A673 (cell line): ENCODE measurements at regions not wholly inside any gene's neighbourhood (a gene's known extent, or its start where the extent isn't known, plus 50 kb on each side); places are given as distances from the start of the nearest gene placed in this dataset.

ENCODE experiments used
- EZH2 ChIP-seq: fragments of 200-600 bp; sonication (generic); IDR thresholded peaks from 2 replicates; pipeline ENCODE4 v1.6.1; 2017; ENCODE audit warnings: borderline replicate concordance, low read depth, mild to moderate bottlenecking, mixed read lengths, antibody characterized with exemption, low read length; ENCODE audit not compliant: poor library complexity, severe bottlenecking
- TF ChIP-seq, protein P1 (sequence below): fragments of 300-800, 200-600 bp; sonication (generic); conservative IDR thresholded peaks from 2 replicates; pipeline ENCODE4 v1.5.1; 2017; ENCODE audit warnings: low read depth, mild to moderate bottlenecking, antibody characterized with exemption, low read length, moderate library complexity, mixed read lengths

- TF ChIP-seq, protein P1, sequence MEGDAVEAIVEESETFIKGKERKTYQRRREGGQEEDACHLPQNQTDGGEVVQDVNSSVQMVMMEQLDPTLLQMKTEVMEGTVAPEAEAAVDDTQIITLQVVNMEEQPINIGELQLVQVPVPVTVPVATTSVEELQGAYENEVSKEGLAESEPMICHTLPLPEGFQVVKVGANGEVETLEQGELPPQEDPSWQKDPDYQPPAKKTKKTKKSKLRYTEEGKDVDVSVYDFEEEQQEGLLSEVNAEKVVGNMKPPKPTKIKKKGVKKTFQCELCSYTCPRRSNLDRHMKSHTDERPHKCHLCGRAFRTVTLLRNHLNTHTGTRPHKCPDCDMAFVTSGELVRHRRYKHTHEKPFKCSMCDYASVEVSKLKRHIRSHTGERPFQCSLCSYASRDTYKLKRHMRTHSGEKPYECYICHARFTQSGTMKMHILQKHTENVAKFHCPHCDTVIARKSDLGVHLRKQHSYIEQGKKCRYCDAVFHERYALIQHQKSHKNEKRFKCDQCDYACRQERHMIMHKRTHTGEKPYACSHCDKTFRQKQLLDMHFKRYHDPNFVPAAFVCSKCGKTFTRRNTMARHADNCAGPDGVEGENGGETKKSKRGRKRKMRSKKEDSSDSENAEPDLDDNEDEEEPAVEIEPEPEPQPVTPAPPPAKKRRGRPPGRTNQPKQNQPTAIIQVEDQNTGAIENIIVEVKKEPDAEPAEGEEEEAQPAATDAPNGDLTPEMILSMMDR = no peak
- TF ChIP-seq EZH2 = no peak
These were observed 603.5 kb downstream of the XIRP2 start for GRCh38 chr2:167491788-167492187.
